ENCODE measurements at regions not wholly inside any gene's neighbourhood (a gene's known extent, or its start where the extent isn't known, plus 50 kb on each side); places are given as distances from the start of the nearest gene placed in this dataset.
"Not testable (repeated sequence)": the region's sequence is repeated elsewhere in the genome, so short reads cannot be mapped to it uniquely, and the experiment has no call there.

GRCh38 chr2:238531017-238531645, 104.4 kb downstream of the ASB1 start:
- not testable (repeated sequence) for H3K36me3 Mint-ChIP-seq (ENCODE audit: low read depth); H3K27ac Mint-ChIP-seq; H3K27me3 Mint-ChIP-seq (ENCODE audit: low read depth); H3K4me3 Mint-ChIP-seq; H3K4me1 Mint-ChIP-seq (ENCODE audit: low read depth)
- peaks cover 14% of the 10 kb centered on the region for H3K9me3 Mint-ChIP-seq

- H3K4me3 Mint-ChIP-seq; H3K9me3 Mint-ChIP-seq; H3K27me3 Mint-ChIP-seq (ENCODE audit: low read depth); H3K36me3 Mint-ChIP-seq (ENCODE audit: low read depth); H3K4me1 Mint-ChIP-seq (ENCODE audit: low read depth); H3K27ac Mint-ChIP-seq: not testable (repeated sequence)
Measured at GRCh38 chr2:238543732-238544131, 117.0 kb downstream of the ASB1 start.

GRCh38 chr2:238548902-238549462, 122.3 kb downstream of the ASB1 start:
- Mint-ChIP-seq H3K4me3 (no peak overlapping the region), H3K27me3 (ENCODE audit: low read depth) (no peaks in the 10 kb centered on the region), H3K4me1 (ENCODE audit: low read depth) (no peaks in the 10 kb centered on the region), H3K27ac (no peak overlapping the region), H3K36me3 (ENCODE audit: low read depth) (no peaks in the 10 kb centered on the region), H3K9me3 (peaks cover 4% of the 10 kb centered on the region)

GRCh38 chr2:238549866-238550265, 123.1 kb downstream of the ASB1 start:
- H3K4me1 Mint-ChIP-seq (ENCODE audit: low read depth), result no peaks in the 10 kb centered on the region
- no peaks in the 10 kb centered on the region for H3K36me3 Mint-ChIP-seq (ENCODE audit: low read depth)
- H3K27me3 Mint-ChIP-seq (ENCODE audit: low read depth), result no peaks in the 10 kb centered on the region
- no peak overlapping the region for H3K27ac Mint-ChIP-seq
- H3K4me3 Mint-ChIP-seq, result no peak overlapping the region
- peaks cover 4% of the 10 kb centered on the region for H3K9me3 Mint-ChIP-seq

GRCh38 chr2:238551091-238551490, 124.4 kb downstream of the ASB1 start:
- no peaks in the 10 kb centered on the region for H3K36me3 Mint-ChIP-seq (ENCODE audit: low read depth)
- no peaks in the 10 kb centered on the region for H3K27me3 Mint-ChIP-seq (ENCODE audit: low read depth)
- no peaks in the 10 kb centered on the region for H3K4me1 Mint-ChIP-seq (ENCODE audit: low read depth)
- no peak overlapping the region for H3K4me3 Mint-ChIP-seq
- no peak overlapping the region for H3K27ac Mint-ChIP-seq
- peaks cover 4% of the 10 kb centered on the region for H3K9me3 Mint-ChIP-seq

- no peaks in the 10 kb centered on the region for H3K4me1 Mint-ChIP-seq (ENCODE audit: low read depth)
- no peak overlapping the region for H3K27ac Mint-ChIP-seq
- no peak overlapping the region for H3K4me3 Mint-ChIP-seq
- no peaks in the 10 kb centered on the region for H3K36me3 Mint-ChIP-seq (ENCODE audit: low read depth)
- H3K27me3 Mint-ChIP-seq (ENCODE audit: low read depth), result no peaks in the 10 kb centered on the region
- peaks cover 4% of the 10 kb centered on the region for H3K9me3 Mint-ChIP-seq
Measured at GRCh38 chr2:238552226-238552625, 125.5 kb downstream of the ASB1 start.

- no peak overlapping the region for H3K4me3 Mint-ChIP-seq
Measured at GRCh38 chr2:238553159-238553558, 126.4 kb downstream of the ASB1 start.

GRCh38 chr2:238554468-238555315, 128.0 kb downstream of the ASB1 start:
- Mint-ChIP-seq H3K27ac (no peak overlapping the region), H3K9me3 (peaks cover 4% of the 10 kb centered on the region), H3K4me3 (no peak overlapping the region), H3K4me1 (ENCODE audit: low read depth) (no peaks in the 10 kb centered on the region), H3K27me3 (ENCODE audit: low read depth) (no peaks in the 10 kb centered on the region), H3K36me3 (ENCODE audit: low read depth) (no peaks in the 10 kb centered on the region)

More at GRCh38 chr2:238553159-238553558, 126.4 kb downstream of the ASB1 start:
- Mint-ChIP-seq H3K27ac (no peak overlapping the region), H3K9me3 (peaks cover 4% of the 10 kb centered on the region), H3K36me3 (ENCODE audit: low read depth) (no peaks in the 10 kb centered on the region), H3K27me3 (ENCODE audit: low read depth) (no peaks in the 10 kb centered on the region), H3K4me1 (ENCODE audit: low read depth) (no peaks in the 10 kb centered on the region)

- Mint-ChIP-seq H3K4me3 (no peak overlapping the region), H3K36me3 (ENCODE audit: low read depth) (no peaks in the 10 kb centered on the region), H3K4me1 (ENCODE audit: low read depth) (no peaks in the 10 kb centered on the region), H3K27ac (no peak overlapping the region), H3K27me3 (ENCODE audit: low read depth) (no peaks in the 10 kb centered on the region), H3K9me3 (peaks cover 4% of the 10 kb centered on the region)
Measured at GRCh38 chr2:238555786-238556542, 129.2 kb downstream of the ASB1 start.

GRCh38 chr2:238557431-238557830, 130.7 kb downstream of the ASB1 start:
- Mint-ChIP-seq H3K36me3 (ENCODE audit: low read depth) (no peaks in the 10 kb centered on the region), H3K27me3 (ENCODE audit: low read depth) (no peaks in the 10 kb centered on the region), H3K9me3 (peaks cover 4% of the 10 kb centered on the region), H3K4me1 (ENCODE audit: low read depth) (no peaks in the 10 kb centered on the region), H3K27ac (no peak overlapping the region), H3K4me3 (no peak overlapping the region)

GRCh38 chr2:238557936-238558335, 131.2 kb downstream of the ASB1 start:
- no peaks in the 10 kb centered on the region for H3K36me3 Mint-ChIP-seq (ENCODE audit: low read depth)
- no peak overlapping the region for H3K27ac Mint-ChIP-seq
- H3K27me3 Mint-ChIP-seq (ENCODE audit: low read depth), result no peaks in the 10 kb centered on the region
- H3K9me3 Mint-ChIP-seq, result peaks cover 3% of the 10 kb centered on the region
- H3K4me3 Mint-ChIP-seq, result no peak overlapping the region
- H3K4me1 Mint-ChIP-seq (ENCODE audit: low read depth), result no peaks in the 10 kb centered on the region

- no peaks in the 10 kb centered on the region for H3K4me1 Mint-ChIP-seq (ENCODE audit: low read depth)
- no peak overlapping the region for H3K4me3 Mint-ChIP-seq
- no peaks in the 10 kb centered on the region for H3K36me3 Mint-ChIP-seq (ENCODE audit: low read depth)
- H3K27me3 Mint-ChIP-seq (ENCODE audit: low read depth), result no peaks in the 10 kb centered on the region
- no peaks in the 10 kb centered on the region for H3K9me3 Mint-ChIP-seq
- H3K27ac Mint-ChIP-seq, result no peak overlapping the region
Measured at GRCh38 chr2:238558456-238559099, 131.9 kb downstream of the ASB1 start.

- H3K4me1 Mint-ChIP-seq (ENCODE audit: low read depth), result no peaks in the 10 kb centered on the region
- no peak overlapping the region for H3K4me3 Mint-ChIP-seq
- no peaks in the 10 kb centered on the region for H3K9me3 Mint-ChIP-seq
- H3K27ac Mint-ChIP-seq, result no peak overlapping the region
- H3K27me3 Mint-ChIP-seq (ENCODE audit: low read depth), result no peaks in the 10 kb centered on the region
- no peaks in the 10 kb centered on the region for H3K36me3 Mint-ChIP-seq (ENCODE audit: low read depth)
Measured at GRCh38 chr2:238560234-238560633, 133.5 kb downstream of the ASB1 start.

GRCh38 chr2:238561230-238561629, 134.5 kb downstream of the ASB1 start:
- Mint-ChIP-seq H3K9me3 (no peaks in the 10 kb centered on the region), H3K4me3 (no peak overlapping the region), H3K36me3 (ENCODE audit: low read depth) (no peaks in the 10 kb centered on the region), H3K4me1 (ENCODE audit: low read depth) (no peaks in the 10 kb centered on the region), H3K27ac (no peak overlapping the region), H3K27me3 (ENCODE audit: low read depth) (no peaks in the 10 kb centered on the region)

Data from T-helper 1 cell treated with Interleukin-12 subunit alpha and Interleukin-12 subunit beta and Interleukin-4 antibody, amounts not matched to agents 30 μg/mL and 1 μg/mL, for 36 hours (primary cell).